ENCODE measurements at regions not wholly inside any gene's neighbourhood (a gene's known extent, or its start where the extent isn't known, plus 50 kb on each side); places are given as distances from the start of the nearest gene placed in this dataset.

- H3K27me3 ChIP-seq (ENCODE audit: insufficient read depth, low read length) = no peaks in the 10 kb centered on the region
- H2BK5ac ChIP-seq (ENCODE audit: insufficient read length, low read length) = no peak overlapping the region
- no peaks in the 10 kb centered on the region for H4K20me1 ChIP-seq (ENCODE audit: control insufficient read depth, insufficient read depth, insufficient read length)
- H3T11ph ChIP-seq (ENCODE audit: low read length) = no peak overlapping the region
- no peak overlapping the region for H3K4me3 Mint-ChIP-seq
- no peak overlapping the region for H2AK5ac ChIP-seq (ENCODE audit: insufficient read length, low read length)
- H4K91ac ChIP-seq (ENCODE audit: insufficient read length, low read depth, low read length) = no peak overlapping the region
- no peak overlapping the region for H2BK12ac ChIP-seq (ENCODE audit: insufficient read length, low read depth, low read length)
- no peak overlapping the region for H4K8ac ChIP-seq (replicated peaks; ENCODE audit: insufficient read length, low read depth, low read length)
- no peak overlapping the region for H3K9ac ChIP-seq (ENCODE audit: extremely low read depth, insufficient read length, low read length)
- no peak overlapping the region for H4K5ac ChIP-seq (ENCODE audit: insufficient read length, low read depth, low read length)
- H3K79me2 ChIP-seq (ENCODE audit: insufficient read depth, low read length) = no peaks in the 10 kb centered on the region
- no peak overlapping the region for H2BK120ac ChIP-seq (ENCODE audit: low read depth, low read length, poor library complexity, severe bottlenecking)
- H3K27ac Mint-ChIP-seq = no peak overlapping the region
- H3K36me3 Mint-ChIP-seq (ENCODE audit: insufficient read depth in 1 of 3, low read depth in 3 of 3) = no peaks in the 10 kb centered on the region
- H3K4me1 ChIP-seq (ENCODE audit: insufficient read depth, low read length) = no peaks in the 10 kb centered on the region
- no peak overlapping the region for H3K4me2 ChIP-seq (ENCODE audit: insufficient read depth, insufficient read length, low read length)
- no peak for DNase-seq
- H3K14ac ChIP-seq (ENCODE audit: insufficient read depth, low read length) = no peak overlapping the region
- H2AFZ ChIP-seq (ENCODE audit: low read length) = no peak overlapping the region
- H2BK20ac ChIP-seq (ENCODE audit: low read depth, low read length, poor library complexity, severe bottlenecking) = no peak overlapping the region
- H3K27ac ChIP-seq (ENCODE audit: insufficient read length, low read depth, low read length) = no peak overlapping the region
- H3K4ac ChIP-seq (ENCODE audit: low read depth, low read length) = no peak overlapping the region
- H2BK15ac ChIP-seq (ENCODE audit: low read depth, low read length) = no peak overlapping the region
- H3K23me2 ChIP-seq (ENCODE audit: insufficient read length, low read depth, low read length, poor library complexity, severe bottlenecking) = no peaks in the 10 kb centered on the region
- no peaks in the 10 kb centered on the region for H3K9me3 ChIP-seq (ENCODE audit: control insufficient read depth, low read depth, low read length)
- no peak overlapping the region for H3K23ac ChIP-seq (ENCODE audit: insufficient read length, low read depth, low read length)
- no CpG with 5 or more reads among the region's 6 CpGs for WGBS (ENCODE audit: extremely low coverage, insufficient read length, low lambda C conversion rate)
- no peak overlapping the region for H3K56ac ChIP-seq (ENCODE audit: insufficient read length, low read depth, low read length)
- H3K79me1 ChIP-seq (ENCODE audit: insufficient read depth, low read depth, low read length, poor library complexity, severe bottlenecking) = no peaks in the 10 kb centered on the region
- no peaks in the 10 kb centered on the region for H3K9me3 Mint-ChIP-seq
- H3K27me3 Mint-ChIP-seq (ENCODE audit: low read depth) = no peaks in the 10 kb centered on the region; the same call in none of the 2 replicates
- peaks cover 4 to 5% of the 10 kb centered on the region in 2 experiments for H3K4me1 Mint-ChIP-seq
- H3K18ac ChIP-seq (ENCODE audit: insufficient read length, low read depth, low read length) = no peak overlapping the region
- TF ChIP-seq CTCF (conservative IDR thresholded peaks at IDR 0.05) = no peak
Measured at GRCh38 chr9:115983366-115983765, 170.2 kb upstream of the PAPPA start.
